Caco-2 (cell line): ENCODE measurements at regions not wholly inside any gene's neighbourhood (a gene's known extent, or its start where the extent isn't known, plus 50 kb on each side); places are given as distances from the start of the nearest gene placed in this dataset.

Experiments
- BruUV-seq: library from RNA; stranded (reverse); fragments of 400-500 nt; replicated peaks from 2 replicates; lab custom pipeline; 2021; lab: Mats Ljungman, UMichigan
- CTCF ChIA-PET: fragments of 300-600 bp; sonication (Branson Sonifier 250); formaldehyde crosslinking; loops from one replicate; lab custom pipeline; 2022; ENCODE audit warnings: antibody characterized with exemption; lab: Charles Lee
- POLR2A ChIA-PET: fragments of 300-600 bp; sonication (Branson Sonifier 250); formaldehyde crosslinking; loops from one replicate; lab custom pipeline; 2022; ENCODE audit warnings: antibody characterized with exemption; lab: Charles Lee
- DNase-seq, 2 experiments: peaks; one replicate each; pipeline versions ENCODE4 v3.0.0 to v3.0.0-alpha.2; 2020 to 2022
- H3K27me3 ChIP-seq: replicated peaks from 2 replicates; pipeline ENCODE4 v1.6.0; 2011; ENCODE audit warnings: low read length; ENCODE audit not compliant: control insufficient read depth, insufficient read depth
- H3K36me3 ChIP-seq: 2 replicates; pipeline ENCODE4 v1.5.1; 2011; ENCODE audit warnings: low read length; ENCODE audit not compliant: control insufficient read depth, insufficient read depth
- H3K4me1 ChIP-seq: fragments of 250-450 bp; sonication (Bioruptor Pico); 2 replicates; pipeline ENCODE4 v1.5.1; 2020; ENCODE audit warnings: mild to moderate bottlenecking
- H3K4me3 ChIP-seq: 2 replicates; pipeline ENCODE4 v1.5.1; 2011; ENCODE audit warnings: low read depth, mild to moderate bottlenecking, control low read depth, low read length
- H3K9me3 ChIP-seq: fragments of 250-450 bp; sonication (Bioruptor Pico); 2 replicates; pipeline ENCODE4 v1.5.1; 2020; ENCODE audit warnings: mild to moderate bottlenecking, moderate library complexity
- H3K27ac Mint-ChIP-seq: one replicate; pipeline ENCODE4 v1.8.0; 2022; ENCODE audit warnings: mixed read lengths; ENCODE audit not compliant: unreplicated experiment
- H3K27me3 Mint-ChIP-seq: one replicate; pipeline ENCODE4 v1.8.0; 2022; ENCODE audit warnings: mixed read lengths; ENCODE audit not compliant: insufficient read depth, unreplicated experiment
- H3K36me3 Mint-ChIP-seq: one replicate; pipeline ENCODE4 v1.8.0; 2022; ENCODE audit warnings: mild to moderate bottlenecking, mixed read lengths; ENCODE audit not compliant: insufficient read depth, unreplicated experiment
- H3K4me1 Mint-ChIP-seq: one replicate; pipeline ENCODE4 v1.8.0; 2022; ENCODE audit warnings: low read depth, mixed read lengths; ENCODE audit not compliant: unreplicated experiment
- H3K4me3 Mint-ChIP-seq: one replicate; pipeline ENCODE4 v1.8.0; 2022; ENCODE audit warnings: mild to moderate bottlenecking, moderate library complexity, mixed read lengths; ENCODE audit not compliant: unreplicated experiment
- H3K9me3 Mint-ChIP-seq: one replicate; pipeline ENCODE4 v1.8.0; 2022; ENCODE audit warnings: mixed read lengths; ENCODE audit not compliant: unreplicated experiment
- CTCF ChIP-seq, 2 experiments: fragments of 200-600 bp in 1 of 2; IDR thresholded peaks; 1 replicate in 1 of 2; 2 replicates in 1 of 2; pipeline versions ENCODE4 v1.5.1 to v1.8.0; 2011 to 2022; ENCODE audit warnings: antibody characterized with exemption in 1 of 2, control low read depth in 1 of 2, inconsistent platforms in 1 of 2, low read depth in 1 of 2, low read length in 1 of 2, mild to moderate bottlenecking in 1 of 2, moderate library complexity in 1 of 2; ENCODE audit not compliant: insufficient read depth in 1 of 2, severe bottlenecking in 1 of 2, unreplicated experiment in 1 of 2
- intact Hi-C: fragments of 100-400 bp; cut with micrococcal nuclease; formaldehyde crosslinking; loops from one replicate; pipeline ENCODE4 v1.10.0; 2022; ENCODE audit not compliant: unreplicated experiment

GRCh38 chr19:8915997-8916396 lies 83.8 kb downstream of the MBD3L1 start:
- Histone ChIP-seq H3K9me3 (no peaks in the 10 kb centered on the region), H3K27me3 (no peaks in the 10 kb centered on the region), H3K4me3 (no peak overlapping the region), H3K4me1 (no peaks in the 10 kb centered on the region), H3K36me3 (no peaks in the 10 kb centered on the region)
- H3K4me3 Mint-ChIP-seq = no peak overlapping the region
- peaks cover 10% of the 10 kb centered on the region for H3K9me3 Mint-ChIP-seq
- intact Hi-C loops = no loop called here
- CTCF ChIA-PET = no interaction called here
- H3K27ac Mint-ChIP-seq = no peak overlapping the region
- DNase-seq = no peak
- TF ChIP-seq CTCF (IDR thresholded peaks at IDR 0.05; ENCODE audit: insufficient read depth in 1 of 2, low read depth in 1 of 2, low read length in 1 of 2, severe bottlenecking in 1 of 2, unreplicated experiment in 1 of 2) = no peak
- H3K36me3 Mint-ChIP-seq = no peaks in the 10 kb centered on the region
- BruUV-seq = no TSS peak
- POLR2A ChIA-PET = no interaction called here
- H3K4me1 Mint-ChIP-seq = no peaks in the 10 kb centered on the region
- H3K27me3 Mint-ChIP-seq = no peaks in the 10 kb centered on the region

GRCh38 chr19:8922591-8922990 lies 87.6 kb downstream of the MUC16 start:
- intact Hi-C loops = no loop called here
- ChIA-PET POLR2A (no interaction called here), CTCF (no interaction called here)
- Histone ChIP-seq H3K9me3 (no peaks in the 10 kb centered on the region), H3K27me3 (no peaks in the 10 kb centered on the region), H3K36me3 (no peaks in the 10 kb centered on the region), H3K4me3 (no peak overlapping the region), H3K4me1 (no peaks in the 10 kb centered on the region)
- no peak for DNase-seq
- BruUV-seq = no TSS peak
- TF ChIP-seq CTCF (IDR thresholded peaks at IDR 0.05; ENCODE audit: insufficient read depth in 1 of 2, low read depth in 1 of 2, low read length in 1 of 2, severe bottlenecking in 1 of 2, unreplicated experiment in 1 of 2) = no peak
- H3K4me3 Mint-ChIP-seq = no peak overlapping the region
- H3K27me3 Mint-ChIP-seq = no peaks in the 10 kb centered on the region
- no peaks in the 10 kb centered on the region for H3K4me1 Mint-ChIP-seq
- H3K27ac Mint-ChIP-seq = no peak overlapping the region
- H3K9me3 Mint-ChIP-seq = peaks cover 12% of the 10 kb centered on the region
- H3K36me3 Mint-ChIP-seq = no peaks in the 10 kb centered on the region

GRCh38 chr19:8924283-8924682 lies 85.9 kb downstream of the MUC16 start:
- H3K27me3 Mint-ChIP-seq = no peaks in the 10 kb centered on the region
- no peak for TF ChIP-seq CTCF (IDR thresholded peaks at IDR 0.05; ENCODE audit: insufficient read depth in 1 of 2, low read depth in 1 of 2, low read length in 1 of 2, severe bottlenecking in 1 of 2, unreplicated experiment in 1 of 2)
- H3K4me1 Mint-ChIP-seq = no peaks in the 10 kb centered on the region
- BruUV-seq = no TSS peak
- CTCF ChIA-PET = no interaction called here
- H3K4me3 ChIP-seq = no peak overlapping the region
- H3K9me3 ChIP-seq = no peaks in the 10 kb centered on the region
- DNase-seq = no peak
- peaks cover 26% of the 10 kb centered on the region for H3K9me3 Mint-ChIP-seq
- H3K4me3 Mint-ChIP-seq = no peak overlapping the region
- no peaks in the 10 kb centered on the region for H3K27me3 ChIP-seq
- H3K4me1 ChIP-seq = no peaks in the 10 kb centered on the region
- no peaks in the 10 kb centered on the region for H3K36me3 Mint-ChIP-seq
- H3K36me3 ChIP-seq = no peaks in the 10 kb centered on the region
- H3K27ac Mint-ChIP-seq = no peak overlapping the region
- intact Hi-C loops = no loop called here
- POLR2A ChIA-PET = no interaction called here
